ENCODE measurements at regions not wholly inside any gene's neighbourhood (a gene's known extent, or its start where the extent isn't known, plus 50 kb on each side); places are given as distances from the start of the nearest gene placed in this dataset.

DNA sequence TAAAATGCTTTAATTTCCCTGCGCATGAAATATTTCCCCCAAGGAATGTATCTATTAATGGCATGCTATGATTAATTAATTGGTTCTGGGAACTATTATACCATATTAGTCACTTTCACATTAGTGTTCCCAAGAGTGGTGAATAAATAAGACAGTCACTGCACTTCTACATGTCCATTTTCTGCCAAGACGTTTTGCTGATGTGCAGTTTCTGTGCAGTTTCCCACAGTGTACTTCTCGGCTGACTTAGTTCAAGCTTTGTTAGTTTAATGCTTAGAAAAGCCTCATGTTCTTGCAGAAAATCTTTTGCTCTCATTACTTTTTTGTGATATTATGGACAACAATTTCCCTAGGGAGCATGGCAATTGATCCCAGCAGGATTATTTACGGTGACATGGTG, 1014.5 kb downstream of the BRINP3 start:
- TF ChIP-seq CTCF (IDR thresholded peaks at IDR 0.05) (no peak), POLR2A (IDR thresholded peaks at IDR 0.05) (no peak)

Data from esophagus squamous epithelium (tissue), 4 donors.